ENCODE measurements at regions not wholly inside any gene's neighbourhood (a gene's known extent, or its start where the extent isn't known, plus 50 kb on each side); places are given as distances from the start of the nearest gene placed in this dataset.

- Histone ChIP-seq H3K9ac (ENCODE audit: low read depth, low read length) (no peak overlapping the region), H2AK5ac (ENCODE audit: low read depth, low read length) (no peak overlapping the region), H3K27ac (ENCODE audit: insufficient read depth, low read length) (no peak overlapping the region), H2BK120ac (ENCODE audit: low read depth, low read length) (no peak overlapping the region), H3K23ac (ENCODE audit: low read depth, low read length) (no peak overlapping the region), H3K4ac (ENCODE audit: low read depth, low read length) (no peak overlapping the region), H3K56ac (ENCODE audit: extremely low read depth, insufficient read depth, low read length) (no peak overlapping the region), H2BK15ac (ENCODE audit: low read depth, low read length) (no peak overlapping the region), H2BK5ac (ENCODE audit: low read depth, low read length, poor library complexity, severe bottlenecking) (no peak overlapping the region), H3K18ac (ENCODE audit: low read depth, low read length) (no peak overlapping the region), H4K20me1 (ENCODE audit: insufficient read depth, low read length) (no peaks in the 10 kb centered on the region), H3K14ac (replicated peaks; ENCODE audit: low read depth, low read length) (no peak overlapping the region), H3K36me3 (ENCODE audit: control insufficient read depth, insufficient read depth, low read length) (no peaks in the 10 kb centered on the region), H3K9me1 (ENCODE audit: insufficient read depth, low read length) (no peaks in the 10 kb centered on the region), H3K27me3 (ENCODE audit: control insufficient read depth, insufficient read depth, low read length) (no peaks in the 10 kb centered on the region), H3K9me3 (ENCODE audit: control insufficient read depth, insufficient read depth, low read length) (peaks cover 3% of the 10 kb centered on the region; the same call in 1 of the 2 replicates), H2AK9ac (replicated peaks; ENCODE audit: low read depth, low read length, poor library complexity) (no peak overlapping the region), H4K5ac (ENCODE audit: low read depth, low read length) (no peak overlapping the region), H2AFZ (replicated peaks; ENCODE audit: low read length, poor library complexity) (no peak overlapping the region), H2BK20ac (ENCODE audit: low read depth, low read length) (no peak overlapping the region), H3K4me2 (ENCODE audit: low read depth, low read length) (no peak overlapping the region), H4K91ac (ENCODE audit: insufficient read depth, low read depth, low read length) (no peak overlapping the region), H4K8ac (ENCODE audit: low read depth in 2 of 2, low read length in 2 of 2) (no peak overlapping the region), H3K4me3 (ENCODE audit: insufficient read depth, low read depth, low read length) (no peak overlapping the region), H3K4me1 (ENCODE audit: control insufficient read depth, insufficient read depth, low read length) (no peaks in the 10 kb centered on the region), H3K79me1 (ENCODE audit: low read depth in 1 of 2, low read length in 2 of 2) (no peaks in the 10 kb centered on the region)
- in situ Hi-C loops (cut with MboI; ENCODE audit: low sequenced_read_pairs) (no loop called here), intact Hi-C loops (cut with micrococcal nuclease) (no loop called here), dilution Hi-C loops (cut with HindIII; ENCODE audit: low sequenced_read_pairs, unreplicated experiment) (no loop called here)
- ATAC-seq (ENCODE audit: low read depth) (no peak), DNase-seq (no peak)
- TF ChIP-seq RFX5 (IDR thresholded peaks at IDR 0.05; ENCODE audit: low read depth, low read length) (no peak), CHD1 (IDR thresholded peaks at IDR 0.05; ENCODE audit: low read depth, low read length) (no peak), MXI1 (IDR thresholded peaks at IDR 0.05; ENCODE audit: borderline replicate concordance, low read depth, low read length) (no peak), USF2 (IDR thresholded peaks at IDR 0.05; ENCODE audit: low read depth, low read length) (no peak), NFE2L2 (IDR thresholded peaks at IDR 0.05; ENCODE audit: low read depth, low read length) (no peak), CEBPB (IDR thresholded peaks at IDR 0.05; ENCODE audit: low read depth, low read length) (no peak), ELK1 (IDR thresholded peaks at IDR 0.05; ENCODE audit: borderline replicate concordance, low read depth, low read length) (no peak), SMC3 (IDR thresholded peaks at IDR 0.05; ENCODE audit: low read depth, low read length) (no peak), RAD21 (IDR thresholded peaks at IDR 0.05; ENCODE audit: low read length) (no peak), CTCF (conservative IDR thresholded peaks at IDR 0.05; ENCODE audit: low read depth, low read length) (no peak), BHLHE40 (IDR thresholded peaks at IDR 0.05; ENCODE audit: low read depth, low read length) (no peak), MAFK (IDR thresholded peaks at IDR 0.05; ENCODE audit: low read depth, low read length) (no peak), POLR2A (IDR thresholded peaks at IDR 0.05; ENCODE audit: low read depth, low read length) (no peak), RCOR1 (IDR thresholded peaks at IDR 0.05; ENCODE audit: insufficient replicate concordance, low read length) (no peak), FOS (IDR thresholded peaks at IDR 0.05; ENCODE audit: low read depth, low read length) (no peak), MAZ (IDR thresholded peaks at IDR 0.05; ENCODE audit: borderline replicate concordance, low read depth, low read length) (no peak)
- no TSS peak for BruUV-seq (replicated peaks)
- 100% methylated on average over 1 of the region's 4 CpGs; no CpG with 5 or more reads in 1 of the 2 experiments for WGBS, 2 experiments (ENCODE audit: extremely low coverage in 2 of 2, insufficient read length in 1 of 2)
- CTCF ChIA-PET: no interaction called here
- POLR2A ChIA-PET (ENCODE audit: unreplicated experiment): no interaction called here
These were observed 175.7 kb upstream of the ZKSCAN2 start for GRCh38 chr16:25433388-25433787.
